OCI-LY3 (cell line): ENCODE measurements at regions not wholly inside any gene's neighbourhood (a gene's known extent, or its start where the extent isn't known, plus 50 kb on each side); places are given as distances from the start of the nearest gene placed in this dataset.
A peak's percentile ranks its signal among the peaks of the same experiment; 100 is the strongest.
"Not testable (repeated sequence)": the region's sequence is repeated elsewhere in the genome, so short reads cannot be mapped to it uniquely, and the experiment has no call there.

ENCODE experiments used
- H2AFZ ChIP-seq: fragments of 200-600, 300-600 bp; shearing (Covaris generic); 2 replicates; pipeline ENCODE4 v1.6.0; 2014; ENCODE audit warnings: antibody characterized with exemption, low read depth, low read length
- H3K27ac ChIP-seq: fragments of 200-600, 300-600 bp; sonication (generic); 2 replicates; pipeline ENCODE4 v1.5.1; 2014; ENCODE audit warnings: mild to moderate bottlenecking, low read length, moderate library complexity, mixed read lengths
- H3K27me3 ChIP-seq: fragments of 200-600, 300-600 bp; sonication (generic); 2 replicates; pipeline ENCODE4 v1.6.1; 2014; ENCODE audit warnings: low read depth, low read length, mixed read lengths
- H3K36me3 ChIP-seq: fragments of 200-600, 300-600 bp; sonication (generic); replicated peaks from 2 replicates; pipeline ENCODE3; 2014; ENCODE audit warnings: low read depth, low read length, mixed read lengths
- H3K4me1 ChIP-seq: fragments of 300-600, 200-600 bp; sonication (generic); 2 replicates; pipeline ENCODE4 v1.6.1; 2014; ENCODE audit warnings: low read length, mixed read lengths
- H3K4me2 ChIP-seq: fragments of 200-600, 300-600 bp; sonication (generic); 2 replicates; pipeline ENCODE4 v1.6.1; 2014; ENCODE audit warnings: low read length, mixed read lengths
- H3K4me3 ChIP-seq: fragments of 300-600, 200-600 bp; sonication (generic); 2 replicates; pipeline ENCODE4 v1.5.1; 2014; ENCODE audit warnings: antibody characterized with exemption, mild to moderate bottlenecking, low read length, moderate library complexity
- H3K79me2 ChIP-seq: fragments of 300-600, 200-600 bp; shearing (Covaris generic); 2 replicates; pipeline ENCODE4 v1.6.1; 2014; ENCODE audit warnings: mild to moderate bottlenecking, low read length, mixed read lengths
- H3K9ac ChIP-seq: fragments of 300-600, 200-600 bp; shearing (Covaris generic); 2 replicates; pipeline ENCODE4 v1.6.0; 2014; ENCODE audit warnings: mild to moderate bottlenecking, low read length, moderate library complexity
- H3K9me3 ChIP-seq: fragments of 200-600, 300-600 bp; shearing (Covaris generic); 2 replicates; pipeline ENCODE4 v1.6.1; 2014; ENCODE audit warnings: low read length, mixed read lengths; ENCODE audit not compliant: insufficient read depth
- H4K20me1 ChIP-seq: fragments of 200-600, 300-600 bp; sonication (generic); 2 replicates; pipeline ENCODE4 v1.6.1; 2016; ENCODE audit warnings: low read length, mixed read lengths; ENCODE audit not compliant: insufficient read depth
- CTCF ChIP-seq: fragments of 200-600, 300-600 bp; sonication (generic); IDR thresholded peaks from 2 replicates; pipeline ENCODE4 v1.5.1; 2014; ENCODE audit warnings: antibody characterized with exemption, low read length, low read depth
- EZH2phosphoT487 ChIP-seq: fragments of 200-600 bp; shearing (Covaris generic); IDR thresholded peaks from 2 replicates; pipeline ENCODE4 v1.6.1; 2018; ENCODE audit warnings: antibody characterized with exemption, mixed run types, low read depth

- H3K4me3 ChIP-seq: peak overlapping the region; percentile 8; the same call in 1 of the 2 replicates
- peak overlapping the region; percentile 66 for H3K27ac ChIP-seq
- peaks cover 18% of the 10 kb centered on the region for H3K4me1 ChIP-seq
- TF ChIP-seq EZH2phosphoT487 (no peak), CTCF (no peak)
- no peak overlapping the region for H3K9ac ChIP-seq
- peaks cover 19% of the 10 kb centered on the region for H3K36me3 ChIP-seq
- peak overlapping the region; percentile 67 for H2AFZ ChIP-seq
- H3K9me3 ChIP-seq: peaks cover 11% of the 10 kb centered on the region; the same call in 1 of the 2 replicates
- no peaks in the 10 kb centered on the region for H4K20me1 ChIP-seq
- no peaks in the 10 kb centered on the region for H3K79me2 ChIP-seq
- H3K27me3 ChIP-seq: no peaks in the 10 kb centered on the region
- H3K4me2 ChIP-seq: peak overlapping the region; percentile 34
Observed at GRCh38 chr4:181018472-181018871, 1224.7 kb upstream of the TENM3 start.

GRCh38 chr4:181018913-181019312, 1224.3 kb upstream of the TENM3 start:
- H2AFZ ChIP-seq: peak overlapping the region; percentile 67
- no peaks in the 10 kb centered on the region for H3K27me3 ChIP-seq
- H3K27ac ChIP-seq: peak overlapping the region; percentile 66
- peaks cover 19% of the 10 kb centered on the region for H3K36me3 ChIP-seq
- H3K9ac ChIP-seq: no peak overlapping the region
- TF ChIP-seq CTCF (no peak), EZH2phosphoT487 (no peak)
- H3K79me2 ChIP-seq: no peaks in the 10 kb centered on the region
- H3K4me3 ChIP-seq: peak overlapping the region; percentile 8; the same call in 1 of the 2 replicates
- H3K4me2 ChIP-seq: peak overlapping the region; percentile 34
- H3K9me3 ChIP-seq: peaks cover 11% of the 10 kb centered on the region; the same call in 1 of the 2 replicates
- no peaks in the 10 kb centered on the region for H4K20me1 ChIP-seq
- H3K4me1 ChIP-seq: peaks cover 18% of the 10 kb centered on the region

GRCh38 chr4:181020456-181020855, 1222.7 kb upstream of the TENM3 start:
- H3K27me3 ChIP-seq: no peaks in the 10 kb centered on the region
- H2AFZ ChIP-seq: no peak overlapping the region
- no peak for TF ChIP-seq CTCF
- no peaks in the 10 kb centered on the region for H4K20me1 ChIP-seq
- no peak overlapping the region for H3K4me2 ChIP-seq
- no peak overlapping the region for H3K9ac ChIP-seq
- no peaks in the 10 kb centered on the region for H3K79me2 ChIP-seq
- H3K4me3 ChIP-seq: no peak overlapping the region
- H3K9me3 ChIP-seq: 0 out of 2 replicates have a peak, but pooled peaks cover 5% of the 10 kb centered on the region
- H3K4me1 ChIP-seq: peaks cover 18% of the 10 kb centered on the region
- H3K36me3 ChIP-seq: peaks cover 19% of the 10 kb centered on the region
- H3K27ac ChIP-seq: no peak overlapping the region

- no peak overlapping the region for H3K4me3 ChIP-seq
- H2AFZ ChIP-seq: no peak overlapping the region
- no peak overlapping the region for H3K4me2 ChIP-seq
- 0 out of 2 replicates have a peak, but pooled peaks cover 5% of the 10 kb centered on the region for H3K9me3 ChIP-seq
- TF ChIP-seq EZH2phosphoT487 (no peak), CTCF (no peak)
- H3K79me2 ChIP-seq: no peaks in the 10 kb centered on the region
- no peaks in the 10 kb centered on the region for H4K20me1 ChIP-seq
- H3K27me3 ChIP-seq: no peaks in the 10 kb centered on the region
- peaks cover 19% of the 10 kb centered on the region for H3K36me3 ChIP-seq
- no peak overlapping the region for H3K27ac ChIP-seq
- H3K4me1 ChIP-seq: peaks cover 18% of the 10 kb centered on the region
- H3K9ac ChIP-seq: no peak overlapping the region
Observed at GRCh38 chr4:181021213-181021612, 1222.0 kb upstream of the TENM3 start.

GRCh38 chr4:181030135-181030921, 1212.9 kb upstream of the TENM3 start:
- not testable (repeated sequence) for H2AFZ ChIP-seq, H3K36me3 ChIP-seq, H4K20me1 ChIP-seq, H3K79me2 ChIP-seq, H3K4me2 ChIP-seq, H3K9me3 ChIP-seq, H3K9ac ChIP-seq, H3K27ac ChIP-seq, H3K27me3 ChIP-seq, H3K4me1 ChIP-seq, H3K4me3 ChIP-seq
